WERI-Rb-1 (cell line): ENCODE measurements at regions not wholly inside any gene's neighbourhood (a gene's known extent, or its start where the extent isn't known, plus 50 kb on each side); places are given as distances from the start of the nearest gene placed in this dataset.

ENCODE experiments used
- DNase-seq: peaks from one replicate; pipeline ENCODE4 v3.0.0-alpha.2; 2020
- H3K27ac ChIP-seq: fragments of 250-450 bp; sonication (Bioruptor Pico); 2 replicates; pipeline ENCODE4 v1.5.1; 2020; ENCODE audit warnings: mild to moderate bottlenecking, moderate library complexity
- H3K27me3 ChIP-seq: fragments of 250-450 bp; sonication (Bioruptor Pico); 2 replicates; pipeline ENCODE4 v1.5.1; 2021; ENCODE audit warnings: mild to moderate bottlenecking, low read depth, moderate library complexity; ENCODE audit not compliant: insufficient read depth, severe bottlenecking
- H3K36me3 ChIP-seq: fragments of 250-450 bp; sonication (Bioruptor Pico); 2 replicates; pipeline ENCODE4 v1.5.1; 2020; ENCODE audit warnings: mild to moderate bottlenecking, moderate library complexity
- H3K4me3 ChIP-seq: 2 replicates; pipeline ENCODE4 v1.5.1; 2011; ENCODE audit warnings: low read depth, mild to moderate bottlenecking, control low read depth, low read length
- H3K9me3 ChIP-seq: fragments of 250-450 bp; sonication (Bioruptor Pico); 2 replicates; pipeline ENCODE4 v1.5.1; 2021; ENCODE audit warnings: mild to moderate bottlenecking, moderate library complexity; ENCODE audit not compliant: severe bottlenecking
- CTCF ChIP-seq: IDR thresholded peaks from 2 replicates; pipeline ENCODE4 v1.5.1; 2011; ENCODE audit warnings: low read depth, mild to moderate bottlenecking, control low read depth, inconsistent platforms, low read length

DNA sequence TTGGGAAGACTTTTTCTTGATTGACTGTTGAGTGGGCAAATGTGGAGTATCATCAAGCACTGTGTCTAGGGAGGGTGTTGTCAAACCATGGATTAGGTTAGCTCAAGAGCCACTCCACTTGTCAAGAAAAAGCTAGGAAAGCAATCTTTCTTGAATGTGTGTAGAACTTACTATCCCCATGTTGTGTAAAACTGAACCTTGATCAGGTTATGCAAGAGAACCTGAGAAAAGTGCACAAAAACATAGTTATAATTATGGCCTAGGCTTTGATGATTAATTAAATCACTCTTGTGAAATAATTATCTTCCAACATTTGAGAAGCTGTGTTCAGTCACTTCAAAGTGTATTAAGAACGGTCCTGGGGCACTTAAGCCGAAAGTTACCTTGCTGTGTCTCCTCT lies 238.2 kb upstream of the OBI1 start:
- Histone ChIP-seq H3K4me3 (no peak overlapping the region), H3K27ac (no peak overlapping the region), H3K27me3 (no peaks in the 10 kb centered on the region), H3K9me3 (no peaks in the 10 kb centered on the region), H3K36me3 (no peaks in the 10 kb centered on the region)
- TF ChIP-seq CTCF = no peak
- no peak for DNase-seq

DNA sequence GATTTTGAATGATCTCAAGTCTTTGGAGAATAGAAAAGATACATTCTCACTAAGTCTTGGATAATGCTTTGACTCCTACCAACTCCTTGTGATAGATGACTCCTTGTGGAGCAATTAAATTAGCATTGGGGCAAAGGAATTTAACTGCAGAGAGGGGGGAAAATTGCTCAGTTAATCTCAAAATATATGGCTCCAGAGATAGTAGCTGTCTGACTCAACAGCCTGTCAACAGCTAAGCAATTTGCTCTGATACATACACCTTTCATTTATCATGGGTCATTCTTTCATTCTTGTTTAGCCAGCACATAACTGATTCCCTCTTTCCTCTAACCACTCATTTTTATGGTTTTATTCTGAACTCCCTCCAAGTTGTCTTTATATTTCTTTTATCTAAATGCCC lies 225.6 kb upstream of the OBI1 start:
- TF ChIP-seq CTCF = no peak
- H3K27ac ChIP-seq = no peak overlapping the region
- H3K4me3 ChIP-seq = no peak overlapping the region
- DNase-seq = no peak
- H3K36me3 ChIP-seq = no peaks in the 10 kb centered on the region
- H3K27me3 ChIP-seq = no peaks in the 10 kb centered on the region
- no peaks in the 10 kb centered on the region for H3K9me3 ChIP-seq

GRCh38 chr13:78881751-78882150 lies 222.8 kb upstream of the OBI1 start:
- no peak overlapping the region for H3K27ac ChIP-seq
- H3K27me3 ChIP-seq = no peaks in the 10 kb centered on the region
- no peak overlapping the region for H3K4me3 ChIP-seq
- no peak for TF ChIP-seq CTCF
- no peaks in the 10 kb centered on the region for H3K36me3 ChIP-seq
- no peak for DNase-seq
- H3K9me3 ChIP-seq = no peaks in the 10 kb centered on the region

DNA sequence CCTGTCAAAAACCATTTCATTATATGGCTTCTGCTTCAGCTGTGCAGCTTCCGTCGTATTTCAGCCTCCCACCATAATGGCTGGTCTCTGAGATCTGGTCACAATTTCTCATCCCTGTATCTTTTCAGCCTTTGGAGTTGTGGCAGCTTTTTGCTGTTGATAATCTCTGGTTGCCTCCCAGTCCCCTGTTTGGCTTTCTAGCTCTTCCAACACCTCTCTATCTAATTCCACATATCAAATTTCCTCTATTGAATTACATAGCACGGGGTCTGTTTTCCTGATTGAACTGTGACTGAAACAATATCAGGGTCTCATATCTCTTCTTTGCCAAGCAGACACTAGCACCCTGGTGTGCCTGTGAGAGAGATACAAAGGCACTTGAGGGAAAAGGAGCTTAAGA lies 222.1 kb upstream of the OBI1 start:
- H3K27me3 ChIP-seq = no peaks in the 10 kb centered on the region
- no peak overlapping the region for H3K4me3 ChIP-seq
- no peaks in the 10 kb centered on the region for H3K36me3 ChIP-seq
- H3K27ac ChIP-seq = no peak overlapping the region
- no peak for TF ChIP-seq CTCF
- DNase-seq = no peak
- no peaks in the 10 kb centered on the region for H3K9me3 ChIP-seq

DNA sequence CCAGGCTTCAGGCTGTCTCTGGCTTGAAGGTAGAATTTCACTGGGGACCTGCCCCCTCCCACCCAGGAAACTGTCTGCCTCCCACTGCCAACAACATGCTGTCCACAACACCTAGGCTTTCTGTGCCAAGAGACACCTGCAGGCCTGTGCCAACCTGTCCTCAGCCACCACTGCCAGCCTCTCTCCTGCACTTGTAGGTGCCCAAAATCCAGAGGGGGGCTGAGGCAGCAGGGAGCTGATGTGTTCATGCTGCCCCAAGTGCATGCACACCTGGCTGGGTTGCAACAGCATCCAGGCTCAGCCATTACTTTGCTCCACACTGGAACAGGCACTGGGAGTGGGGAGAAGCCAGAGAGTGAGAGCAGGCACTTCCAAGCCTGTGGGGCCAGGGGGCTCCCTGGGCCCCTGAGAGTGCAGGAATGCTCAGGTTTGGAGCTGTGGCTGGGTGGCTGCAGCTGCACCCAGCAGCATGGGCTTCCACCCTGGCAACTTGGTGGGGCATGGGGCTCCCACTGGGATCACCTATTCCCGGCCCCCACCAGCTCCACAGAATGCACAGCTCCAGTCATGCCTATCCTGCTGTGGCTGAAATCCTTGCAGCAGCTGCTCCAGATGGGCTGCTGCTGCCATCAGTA lies 218.1 kb upstream of the OBI1 start:
- no peaks in the 10 kb centered on the region for H3K36me3 ChIP-seq
- H3K4me3 ChIP-seq = no peak overlapping the region
- H3K27ac ChIP-seq = no peak overlapping the region
- no peaks in the 10 kb centered on the region for H3K9me3 ChIP-seq
- TF ChIP-seq CTCF = no peak
- no peak for DNase-seq
- no peaks in the 10 kb centered on the region for H3K27me3 ChIP-seq

DNA sequence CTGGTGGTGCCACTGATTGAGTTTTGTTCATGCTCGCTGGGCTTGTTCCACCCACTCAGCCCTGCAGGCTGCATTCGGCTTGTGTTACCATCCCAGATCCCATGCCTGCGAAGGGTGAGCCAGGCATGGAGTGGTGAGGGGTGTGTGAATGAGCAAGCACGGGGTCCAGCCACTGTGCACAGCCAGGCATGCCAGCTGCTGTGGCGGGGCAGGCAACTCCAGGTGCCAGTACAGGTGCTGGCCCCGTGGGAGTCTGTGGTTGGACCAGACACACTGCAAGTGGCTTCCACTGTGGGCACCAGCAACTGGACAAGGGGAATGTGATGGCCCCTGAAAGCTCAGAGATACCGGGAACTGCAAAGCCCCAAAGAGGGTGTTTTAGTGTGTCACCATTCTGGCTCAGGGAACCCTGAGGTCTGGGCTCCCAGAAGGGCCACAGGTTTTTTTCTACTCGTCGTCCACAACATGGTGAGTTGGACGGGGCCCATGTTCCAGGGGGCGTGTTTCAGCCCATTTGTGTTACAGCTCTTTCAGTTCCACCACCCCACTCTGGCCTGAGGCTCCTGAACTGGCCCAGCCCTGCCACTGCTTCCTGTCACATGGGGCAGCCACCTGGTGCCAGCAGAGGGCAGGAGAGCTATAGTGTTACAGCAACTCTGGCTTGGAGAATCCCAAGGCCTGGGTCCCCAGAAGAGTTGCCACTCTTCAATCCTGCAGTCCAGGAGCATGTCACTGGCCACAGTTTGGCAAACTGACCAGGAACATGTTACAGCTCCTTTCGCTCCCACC lies 217.0 kb upstream of the OBI1 start:
- TF ChIP-seq CTCF = peak; percentile 18; the same call in 1 of the 2 replicates
- Histone ChIP-seq H3K9me3 (no peaks in the 10 kb centered on the region), H3K27me3 (no peaks in the 10 kb centered on the region), H3K27ac (no peak overlapping the region), H3K36me3 (no peaks in the 10 kb centered on the region), H3K4me3 (no peak overlapping the region)
- DNase-seq = no peak
